Lung (tissue), 11 donors: ENCODE measurements at regions not wholly inside any gene's neighbourhood (a gene's known extent, or its start where the extent isn't known, plus 50 kb on each side); places are given as distances from the start of the nearest gene placed in this dataset.

Source experiments
- ATAC-seq: fragments of 200-7000 bp; cut with Tn5 transposase; one replicate; pipeline ENCODE4 v1.9.1; 2020; ENCODE audit warnings: moderate number of reproducible peaks; ENCODE audit not compliant: insufficient read depth, low FRiP score
- DNase-seq, 3 donors: peaks; one replicate each; pipeline ENCODE4 v3.0.0-alpha.2; 2013 to 2017
- H3K27ac ChIP-seq, 2 donors: one replicate each; pipeline ENCODE4 v1.5.1; 2013; ENCODE audit warnings: mild to moderate bottlenecking in 2 of 2, moderate library complexity in 2 of 2, control low read depth in 1 of 2, inconsistent platforms in 1 of 2, low read depth in 1 of 2, low read length in 1 of 2
- H3K27me3 ChIP-seq, 3 donors: one replicate each; pipeline ENCODE4 v1.5.1; 2013; ENCODE audit warnings: low read length in 2 of 3; ENCODE audit not compliant: control insufficient read depth in 3 of 3, insufficient read depth in 3 of 3
- H3K36me3 ChIP-seq, 4 donors: one replicate each; pipeline ENCODE4 v1.5.1; 2013; ENCODE audit warnings: low read length in 4 of 4, mild to moderate bottlenecking in 1 of 4, moderate library complexity in 1 of 4; ENCODE audit not compliant: control insufficient read depth in 4 of 4, insufficient read depth in 4 of 4
- H3K4me1 ChIP-seq, 5 donors: one replicate each; pipeline ENCODE4 v1.5.1; 2013; ENCODE audit warnings: low read length in 5 of 5, mild to moderate bottlenecking in 2 of 5, moderate library complexity in 1 of 5; ENCODE audit not compliant: control insufficient read depth in 5 of 5, insufficient read depth in 5 of 5
- H3K4me3 ChIP-seq: one replicate; pipeline ENCODE4 v1.5.1; 2013; ENCODE audit warnings: mild to moderate bottlenecking, control low read depth, moderate library complexity
- H3K9ac ChIP-seq, 2 donors: one replicate each; pipeline ENCODE4 v1.5.1; 2013; ENCODE audit warnings: low read length in 2 of 2, control low read depth in 1 of 2; ENCODE audit not compliant: insufficient read depth in 1 of 2
- H3K9me3 ChIP-seq, 4 donors: one replicate each; pipeline ENCODE4 v1.5.1; 2013; ENCODE audit warnings: low read length in 3 of 4, mild to moderate bottlenecking in 1 of 4, moderate library complexity in 1 of 4; ENCODE audit not compliant: control insufficient read depth in 4 of 4, insufficient read depth in 3 of 4
- WGBS, 2 donors: extraction: QIAGEN DNeasy Blood & Tissue Kit; methylation state at CpG; one replicate each; pipeline ENCODE4 v1.1.7; 2013; 5-methylcytosine and 5-hydroxymethylcytosine counted together
- TF ChIP-seq, protein P1 (sequence below): IDR thresholded peaks from 2 replicates; pipeline ENCODE4 v1.5.1; 2012; ENCODE audit warnings: mild to moderate bottlenecking; ENCODE audit errors: control extremely low read depth, extremely low read depth
- donor health status: control.
- donor health status: control.
- donor health status: Bipolar disorder and iron deficiency.
- donor health status: healthy.
- donor health status: DM: yes; HTN: yes; CAD: no.

GRCh38 chr1:60890664-60891063 lies 191.7 kb upstream of the NFIA start:
- TF ChIP-seq, protein P1, sequence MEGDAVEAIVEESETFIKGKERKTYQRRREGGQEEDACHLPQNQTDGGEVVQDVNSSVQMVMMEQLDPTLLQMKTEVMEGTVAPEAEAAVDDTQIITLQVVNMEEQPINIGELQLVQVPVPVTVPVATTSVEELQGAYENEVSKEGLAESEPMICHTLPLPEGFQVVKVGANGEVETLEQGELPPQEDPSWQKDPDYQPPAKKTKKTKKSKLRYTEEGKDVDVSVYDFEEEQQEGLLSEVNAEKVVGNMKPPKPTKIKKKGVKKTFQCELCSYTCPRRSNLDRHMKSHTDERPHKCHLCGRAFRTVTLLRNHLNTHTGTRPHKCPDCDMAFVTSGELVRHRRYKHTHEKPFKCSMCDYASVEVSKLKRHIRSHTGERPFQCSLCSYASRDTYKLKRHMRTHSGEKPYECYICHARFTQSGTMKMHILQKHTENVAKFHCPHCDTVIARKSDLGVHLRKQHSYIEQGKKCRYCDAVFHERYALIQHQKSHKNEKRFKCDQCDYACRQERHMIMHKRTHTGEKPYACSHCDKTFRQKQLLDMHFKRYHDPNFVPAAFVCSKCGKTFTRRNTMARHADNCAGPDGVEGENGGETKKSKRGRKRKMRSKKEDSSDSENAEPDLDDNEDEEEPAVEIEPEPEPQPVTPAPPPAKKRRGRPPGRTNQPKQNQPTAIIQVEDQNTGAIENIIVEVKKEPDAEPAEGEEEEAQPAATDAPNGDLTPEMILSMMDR, result no peak
- Histone ChIP-seq H3K9me3 (peaks cover 0 to 3% (median 0%) of the 10 kb centered on the region in 4 donors), H3K36me3 (no peaks in the 10 kb centered on the region), H3K9ac (no peak overlapping the region), H3K27me3 (no peaks in the 10 kb centered on the region), H3K27ac (no peak overlapping the region), H3K4me3 (no peak overlapping the region), H3K4me1 (peaks cover 0 to 9% (median 7%) of the 10 kb centered on the region in 5 donors)
- ATAC-seq (no peak), DNase-seq (no peak)

GRCh38 chr1:60889709-60890108 lies 192.7 kb upstream of the NFIA start:
- WGBS, 2 donors, result 84 to 91% methylated on average over 2 of the region's 2 CpGs

DNA sequence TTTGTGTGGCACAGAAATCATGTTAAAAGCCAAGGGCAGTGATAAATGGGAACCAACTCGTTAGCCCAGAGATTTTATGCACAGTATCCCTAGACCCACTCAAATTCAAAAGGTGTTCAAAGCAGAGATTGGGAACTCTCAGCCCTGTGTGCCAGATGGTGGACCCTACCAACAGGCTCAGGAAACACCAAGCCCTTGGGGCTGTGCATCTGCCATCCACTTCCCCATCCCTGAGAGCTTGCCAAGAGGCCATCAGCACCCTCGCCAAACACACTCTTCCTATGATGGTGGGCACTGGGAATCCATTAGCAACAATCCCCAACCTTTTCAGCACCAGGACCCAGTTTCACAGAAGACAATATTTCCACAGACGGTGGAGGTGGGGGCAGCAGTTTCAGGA lies 194.2 kb upstream of the NFIA start:
- TF ChIP-seq, protein P1, result no peak
- no peaks in the 10 kb centered on the region for H3K27me3 ChIP-seq
- H3K4me3 ChIP-seq, result no peak overlapping the region
- DNase-seq (no peak), ATAC-seq (no peak)
- H3K9me3 ChIP-seq, result peaks cover 0 to 1% (median 0%) of the 10 kb centered on the region in 4 donors
- peaks cover 0 to 9% (median 0%) of the 10 kb centered on the region in 5 donors for H3K4me1 ChIP-seq
- no peak overlapping the region for H3K9ac ChIP-seq
- H3K36me3 ChIP-seq, result no peaks in the 10 kb centered on the region
- 90 to 93% methylated on average over 3 of the region's 3 CpGs for WGBS, 2 donors
- H3K27ac ChIP-seq, result no peak overlapping the region

More at GRCh38 chr1:60889709-60890108, 192.7 kb upstream of the NFIA start:
- ATAC-seq, result no peak
- Histone ChIP-seq H3K9ac (no peak overlapping the region), H3K27ac (no peak overlapping the region), H3K9me3 (peaks cover 0 to 3% (median 0%) of the 10 kb centered on the region in 4 donors), H3K27me3 (no peaks in the 10 kb centered on the region), H3K36me3 (no peaks in the 10 kb centered on the region), H3K4me3 (no peak overlapping the region), H3K4me1 (peaks cover 0 to 9% (median 7%) of the 10 kb centered on the region in 5 donors)
- DNase-seq, result no peak
- TF ChIP-seq, protein P1, result no peak

- ATAC-seq (no peak), DNase-seq (peak in 1 of 3 donors; percentile 51)
- H3K9me3 ChIP-seq, result peaks cover 0 to 1% (median 0%) of the 10 kb centered on the region in 4 donors
- 67% methylated on average over 6 of the region's 6 CpGs for WGBS, 2 donors
- H3K4me3 ChIP-seq, result no peak overlapping the region
- H3K9ac ChIP-seq, result no peak overlapping the region
- H3K27me3 ChIP-seq, result no peaks in the 10 kb centered on the region
- no peak overlapping the region for H3K27ac ChIP-seq
- TF ChIP-seq, protein P1, result no peak
- no peaks in the 10 kb centered on the region for H3K36me3 ChIP-seq
- H3K4me1 ChIP-seq, result peaks cover 0 to 9% (median 0%) of the 10 kb centered on the region in 5 donors
Measured at GRCh38 chr1:60886793-60887331, 195.5 kb upstream of the NFIA start.
